Panc1 (cell line): ENCODE measurements at regions not wholly inside any gene's neighbourhood (a gene's known extent, or its start where the extent isn't known, plus 50 kb on each side); places are given as distances from the start of the nearest gene placed in this dataset.

Source experiments
- ATAC-seq: fragments of 200-7000 bp; cut with Tn5 transposase; 2 replicates; pipeline ENCODE4 v1.9.1; 2020; ENCODE audit warnings: mild to moderate bottlenecking, moderate library complexity
- BruUV-seq: library from RNA; stranded (reverse); fragments of 400-500 nt; replicated peaks from 2 replicates; lab custom pipeline; 2021; lab: Mats Ljungman, UMichigan
- CTCF ChIA-PET: fragments of 300-600 bp; sonication (Branson Sonifier 250); formaldehyde crosslinking; loops from one replicate; lab custom pipeline; 2022; ENCODE audit warnings: antibody characterized with exemption; lab: Charles Lee
- POLR2A ChIA-PET: fragments of 300-600 bp; sonication (Branson Sonifier 250); formaldehyde crosslinking; loops from one replicate; lab custom pipeline; 2022; ENCODE audit warnings: antibody characterized with exemption; lab: Charles Lee
- DNase-seq: peaks from one replicate; pipeline ENCODE4 v3.0.0-alpha.2; 2010; ENCODE audit warnings: low read depth, low spot score
- H3K27ac ChIP-seq: 2 replicates; pipeline ENCODE4 v1.5.1; 2011; ENCODE audit warnings: mild to moderate bottlenecking, low read length, inconsistent platforms
- H3K27me3 ChIP-seq: fragments of 200-500 bp; sonication (Bioruptor generic); 2 replicates; pipeline ENCODE4 v1.6.0; 2014; ENCODE audit warnings: low read length, inconsistent platforms; ENCODE audit not compliant: control insufficient read depth, insufficient read depth
- H3K36me3 ChIP-seq: fragments of 200-500 bp; sonication (Bioruptor generic); 2 replicates; pipeline ENCODE4 v1.5.1; 2014; ENCODE audit warnings: inconsistent platforms, mild to moderate bottlenecking, low read length, moderate library complexity; ENCODE audit not compliant: control insufficient read depth, insufficient read depth
- H3K4me1 ChIP-seq: 2 replicates; pipeline ENCODE4 v1.5.1; 2011; ENCODE audit warnings: inconsistent platforms, mild to moderate bottlenecking, low read length, moderate library complexity; ENCODE audit not compliant: control insufficient read depth, insufficient read depth
- H3K4me3 ChIP-seq, 2 experiments: 2 replicates each; pipeline ENCODE4 v1.5.1; 2011 to 2012; ENCODE audit warnings: low read depth in 2 of 2, low read length in 2 of 2, mild to moderate bottlenecking in 2 of 2, inconsistent platforms in 1 of 2, moderate library complexity in 1 of 2
- H3K9me3 ChIP-seq: fragments of 200-500 bp; sonication (Bioruptor generic); 2 replicates; pipeline ENCODE4 v1.5.1; 2014; ENCODE audit warnings: low read depth, mild to moderate bottlenecking, inconsistent platforms, low read length, moderate library complexity; ENCODE audit not compliant: control insufficient read depth, insufficient read depth
- POLR2AphosphoS5 ChIP-seq: IDR thresholded peaks from 2 replicates; pipeline ENCODE4 v1.6.1; 2012; ENCODE audit warnings: mild to moderate bottlenecking, low read depth, low read length, moderate library complexity
- SIN3A ChIP-seq: IDR thresholded peaks from 2 replicates; pipeline ENCODE4 v1.6.1; 2012; ENCODE audit warnings: low read depth, mild to moderate bottlenecking, low read length, moderate library complexity, borderline replicate concordance; ENCODE audit not compliant: insufficient read depth
- TCF7L2 ChIP-seq: IDR thresholded peaks from 2 replicates; pipeline ENCODE4 v1.6.1; 2011; ENCODE audit warnings: mild to moderate bottlenecking, low read depth, low read length, inconsistent platforms
- in situ Hi-C: cut with HindIII; loops from 2 replicates; pipeline ENCODE4 v1.10.0; 2016; ENCODE audit warnings: low sequenced_read_pairs, low pct_unique_long_range_greater_than_20kb
- intact Hi-C: fragments of 100-400 bp; cut with micrococcal nuclease; formaldehyde crosslinking; loops from one replicate; pipeline ENCODE4 v1.10.0; 2022; ENCODE audit not compliant: unreplicated experiment
- TF ChIP-seq, protein P1 (sequence below): fragments of 450-650 bp; IDR thresholded peaks from 2 replicates; pipeline ENCODE4 v1.5.1; 2017; ENCODE audit warnings: mild to moderate bottlenecking
- TF ChIP-seq, protein P2 (sequence below), 2 experiments: IDR thresholded peaks; 2 replicates each; pipeline ENCODE4 v1.6.1; 2011 to 2012; ENCODE audit warnings: low read depth in 2 of 2, control low read depth in 1 of 2, low read length in 1 of 2, mild to moderate bottlenecking in 1 of 2, moderate library complexity in 1 of 2; ENCODE audit not compliant: insufficient read depth in 1 of 2

DNA sequence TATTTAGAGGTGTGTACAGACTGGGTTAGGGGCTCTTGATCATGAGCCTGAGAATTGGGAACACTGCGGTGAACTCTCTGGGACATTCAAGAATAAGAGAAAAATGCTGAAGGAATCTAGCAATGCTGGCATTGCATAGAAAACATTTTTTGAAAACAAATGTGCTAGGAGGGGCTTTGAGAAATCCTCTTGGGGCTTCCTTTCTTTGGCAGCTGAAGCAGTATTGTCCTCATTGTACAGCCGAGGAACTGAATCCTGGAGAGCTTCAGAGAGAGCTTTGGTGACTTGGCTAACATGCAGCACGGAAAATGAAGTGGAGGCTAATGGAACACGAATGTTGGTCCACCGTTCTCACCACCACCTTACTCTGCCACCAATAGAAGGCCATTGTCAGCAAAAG is 107.3 kb upstream of the EFEMP1 start:
- DNase-seq = no peak
- no peak for TF ChIP-seq SIN3A
- TF ChIP-seq TCF7L2 = no peak
- TF ChIP-seq, protein P1, sequence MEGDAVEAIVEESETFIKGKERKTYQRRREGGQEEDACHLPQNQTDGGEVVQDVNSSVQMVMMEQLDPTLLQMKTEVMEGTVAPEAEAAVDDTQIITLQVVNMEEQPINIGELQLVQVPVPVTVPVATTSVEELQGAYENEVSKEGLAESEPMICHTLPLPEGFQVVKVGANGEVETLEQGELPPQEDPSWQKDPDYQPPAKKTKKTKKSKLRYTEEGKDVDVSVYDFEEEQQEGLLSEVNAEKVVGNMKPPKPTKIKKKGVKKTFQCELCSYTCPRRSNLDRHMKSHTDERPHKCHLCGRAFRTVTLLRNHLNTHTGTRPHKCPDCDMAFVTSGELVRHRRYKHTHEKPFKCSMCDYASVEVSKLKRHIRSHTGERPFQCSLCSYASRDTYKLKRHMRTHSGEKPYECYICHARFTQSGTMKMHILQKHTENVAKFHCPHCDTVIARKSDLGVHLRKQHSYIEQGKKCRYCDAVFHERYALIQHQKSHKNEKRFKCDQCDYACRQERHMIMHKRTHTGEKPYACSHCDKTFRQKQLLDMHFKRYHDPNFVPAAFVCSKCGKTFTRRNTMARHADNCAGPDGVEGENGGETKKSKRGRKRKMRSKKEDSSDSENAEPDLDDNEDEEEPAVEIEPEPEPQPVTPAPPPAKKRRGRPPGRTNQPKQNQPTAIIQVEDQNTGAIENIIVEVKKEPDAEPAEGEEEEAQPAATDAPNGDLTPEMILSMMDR = no peak
- TF ChIP-seq POLR2AphosphoS5 = no peak
- Histone ChIP-seq H3K9me3 (no peaks in the 10 kb centered on the region), H3K27me3 (0 out of 2 replicates have a peak, but pooled peaks cover 2% of the 10 kb centered on the region), H3K27ac (no peak overlapping the region), H3K36me3 (no peaks in the 10 kb centered on the region), H3K4me1 (no peaks in the 10 kb centered on the region), H3K4me3 (no peak overlapping the region)
- in situ Hi-C loops (no loop called here), intact Hi-C loops (no loop called here)
- BruUV-seq = no TSS peak
- ChIA-PET CTCF (no interaction called here), POLR2A (no interaction called here)
- no peak for ATAC-seq

DNA sequence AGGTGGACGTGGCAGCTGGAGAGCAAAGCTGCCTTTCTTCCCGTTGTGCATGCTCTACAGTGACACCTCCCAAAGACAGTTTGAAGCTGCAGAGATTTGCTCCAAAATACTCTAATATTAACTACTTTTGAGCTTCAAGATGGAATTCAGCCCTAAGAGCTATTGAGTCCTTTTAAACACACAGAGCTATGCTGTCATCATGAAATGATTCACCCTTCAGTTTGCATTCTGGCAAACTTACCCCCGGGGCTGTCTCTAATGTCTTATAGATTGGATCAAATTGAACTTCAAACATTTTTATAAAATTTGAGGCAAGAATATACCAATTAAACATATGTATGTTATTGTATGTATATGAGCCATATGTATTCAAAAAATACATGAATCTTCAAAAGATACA is 110.7 kb upstream of the EFEMP1 start:
- no peaks in the 10 kb centered on the region for H3K4me1 ChIP-seq
- no peak for ATAC-seq
- DNase-seq = no peak
- CTCF ChIA-PET = no interaction called here
- H3K27me3 ChIP-seq = 0 out of 2 replicates have a peak, but pooled peaks cover 2% of the 10 kb centered on the region
- TF ChIP-seq, protein P1 = no peak
- no peak for TF ChIP-seq TCF7L2
- H3K4me3 ChIP-seq = no peak overlapping the region
- in situ Hi-C loops (no loop called here), intact Hi-C loops (no loop called here)
- no peaks in the 10 kb centered on the region for H3K9me3 ChIP-seq
- no peaks in the 10 kb centered on the region for H3K36me3 ChIP-seq
- no peak overlapping the region for H3K27ac ChIP-seq
- POLR2A ChIA-PET = no interaction called here
- no TSS peak for BruUV-seq

DNA sequence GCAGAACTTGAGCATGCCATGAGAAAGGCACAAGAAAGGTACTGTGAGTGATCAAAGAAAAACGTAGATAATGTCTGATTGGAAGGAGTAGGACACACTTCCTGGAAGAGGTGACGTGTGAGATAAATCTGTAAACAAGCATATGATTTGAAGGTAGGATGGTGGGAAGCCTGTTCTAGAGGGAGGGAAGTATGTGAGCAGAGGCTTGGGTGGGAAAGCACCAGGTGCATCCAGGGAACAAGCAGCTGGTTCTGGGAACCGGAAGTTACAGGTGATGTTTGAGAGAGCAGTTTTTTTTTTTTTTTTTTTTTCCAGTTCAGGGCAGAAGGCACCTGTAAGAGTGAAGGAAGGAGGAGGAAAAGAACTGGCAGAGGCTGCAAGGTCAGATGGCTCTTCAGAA is 116.6 kb upstream of the EFEMP1 start:
- in situ Hi-C loops = no loop called here
- ATAC-seq (no peak), DNase-seq (no peak)
- no TSS peak for BruUV-seq
- ChIA-PET CTCF (no interaction called here), POLR2A (no interaction called here)
- H3K36me3 ChIP-seq = no peaks in the 10 kb centered on the region
- intact Hi-C loops = no loop called here
- H3K9me3 ChIP-seq = no peaks in the 10 kb centered on the region
- no peaks in the 10 kb centered on the region for H3K4me1 ChIP-seq
- no peak overlapping the region for H3K27ac ChIP-seq
- H3K4me3 ChIP-seq = no peak overlapping the region
- TF ChIP-seq TCF7L2 (no peak), POLR2AphosphoS5 (no peak)
- TF ChIP-seq, protein P2, sequence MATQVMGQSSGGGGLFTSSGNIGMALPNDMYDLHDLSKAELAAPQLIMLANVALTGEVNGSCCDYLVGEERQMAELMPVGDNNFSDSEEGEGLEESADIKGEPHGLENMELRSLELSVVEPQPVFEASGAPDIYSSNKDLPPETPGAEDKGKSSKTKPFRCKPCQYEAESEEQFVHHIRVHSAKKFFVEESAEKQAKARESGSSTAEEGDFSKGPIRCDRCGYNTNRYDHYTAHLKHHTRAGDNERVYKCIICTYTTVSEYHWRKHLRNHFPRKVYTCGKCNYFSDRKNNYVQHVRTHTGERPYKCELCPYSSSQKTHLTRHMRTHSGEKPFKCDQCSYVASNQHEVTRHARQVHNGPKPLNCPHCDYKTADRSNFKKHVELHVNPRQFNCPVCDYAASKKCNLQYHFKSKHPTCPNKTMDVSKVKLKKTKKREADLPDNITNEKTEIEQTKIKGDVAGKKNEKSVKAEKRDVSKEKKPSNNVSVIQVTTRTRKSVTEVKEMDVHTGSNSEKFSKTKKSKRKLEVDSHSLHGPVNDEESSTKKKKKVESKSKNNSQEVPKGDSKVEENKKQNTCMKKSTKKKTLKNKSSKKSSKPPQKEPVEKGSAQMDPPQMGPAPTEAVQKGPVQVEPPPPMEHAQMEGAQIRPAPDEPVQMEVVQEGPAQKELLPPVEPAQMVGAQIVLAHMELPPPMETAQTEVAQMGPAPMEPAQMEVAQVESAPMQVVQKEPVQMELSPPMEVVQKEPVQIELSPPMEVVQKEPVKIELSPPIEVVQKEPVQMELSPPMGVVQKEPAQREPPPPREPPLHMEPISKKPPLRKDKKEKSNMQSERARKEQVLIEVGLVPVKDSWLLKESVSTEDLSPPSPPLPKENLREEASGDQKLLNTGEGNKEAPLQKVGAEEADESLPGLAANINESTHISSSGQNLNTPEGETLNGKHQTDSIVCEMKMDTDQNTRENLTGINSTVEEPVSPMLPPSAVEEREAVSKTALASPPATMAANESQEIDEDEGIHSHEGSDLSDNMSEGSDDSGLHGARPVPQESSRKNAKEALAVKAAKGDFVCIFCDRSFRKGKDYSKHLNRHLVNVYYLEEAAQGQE (IDR thresholded peaks at IDR 0.05; ENCODE audit: insufficient read depth in 1 of 2, low read depth in 2 of 2, low read length in 1 of 2) = no peak
- no peaks in the 10 kb centered on the region for H3K27me3 ChIP-seq
